NCI-H82 treated with DMSO at 0.1 percent for 48 hours (cell line): ENCODE measurements at regions not wholly inside any gene's neighbourhood (a gene's known extent, or its start where the extent isn't known, plus 50 kb on each side); places are given as distances from the start of the nearest gene placed in this dataset.
"Not testable (repeated sequence)": the region's sequence is repeated elsewhere in the genome, so short reads cannot be mapped to it uniquely, and the experiment has no call there.

Experiments
- DNase-seq: peaks from one replicate; lab custom pipeline; 2025; ENCODE audit not compliant: unreplicated experiment; lab: John Stamatoyannopoulos, UW

DNA sequence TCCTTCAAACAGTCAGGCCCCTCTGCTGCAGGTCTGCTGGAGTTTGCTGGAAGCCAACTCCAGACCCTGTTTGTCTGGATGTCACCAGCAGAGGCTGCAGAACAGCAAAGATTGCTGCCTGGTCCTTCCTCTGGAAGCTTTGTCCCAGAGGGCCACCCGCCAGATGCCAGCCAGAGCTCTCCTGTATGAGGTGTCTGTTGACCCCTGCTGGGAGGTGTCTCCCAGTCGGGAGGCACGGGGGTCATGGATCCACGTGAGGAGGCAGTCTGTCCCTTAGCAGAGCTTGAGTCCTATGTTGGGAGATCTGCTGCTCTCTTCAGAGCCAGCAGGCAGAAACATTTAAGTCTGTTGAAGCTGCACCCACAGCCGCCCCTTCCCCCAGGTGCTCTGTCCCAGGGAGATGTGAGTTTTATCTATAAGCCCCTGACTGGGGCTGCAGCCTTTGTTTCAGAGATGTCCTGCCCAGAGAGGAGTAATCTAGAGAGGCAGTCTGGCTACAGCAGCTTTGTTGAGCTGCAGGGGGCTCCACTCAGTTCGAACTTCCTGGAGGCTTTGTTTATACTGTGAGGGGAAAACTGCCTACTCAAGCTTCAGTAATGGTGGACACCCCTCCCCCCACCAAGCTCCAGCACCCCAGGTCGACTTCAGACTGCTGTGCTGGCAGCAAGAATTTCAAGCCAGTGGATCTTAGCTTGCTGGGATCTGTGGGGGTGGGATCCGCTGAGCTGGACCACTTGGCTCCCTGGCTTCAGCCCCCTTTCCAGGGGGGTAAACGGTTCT is 72.1 kb downstream of the OGFRL1 start:
- not testable (repeated sequence) for DNase-seq

DNA sequence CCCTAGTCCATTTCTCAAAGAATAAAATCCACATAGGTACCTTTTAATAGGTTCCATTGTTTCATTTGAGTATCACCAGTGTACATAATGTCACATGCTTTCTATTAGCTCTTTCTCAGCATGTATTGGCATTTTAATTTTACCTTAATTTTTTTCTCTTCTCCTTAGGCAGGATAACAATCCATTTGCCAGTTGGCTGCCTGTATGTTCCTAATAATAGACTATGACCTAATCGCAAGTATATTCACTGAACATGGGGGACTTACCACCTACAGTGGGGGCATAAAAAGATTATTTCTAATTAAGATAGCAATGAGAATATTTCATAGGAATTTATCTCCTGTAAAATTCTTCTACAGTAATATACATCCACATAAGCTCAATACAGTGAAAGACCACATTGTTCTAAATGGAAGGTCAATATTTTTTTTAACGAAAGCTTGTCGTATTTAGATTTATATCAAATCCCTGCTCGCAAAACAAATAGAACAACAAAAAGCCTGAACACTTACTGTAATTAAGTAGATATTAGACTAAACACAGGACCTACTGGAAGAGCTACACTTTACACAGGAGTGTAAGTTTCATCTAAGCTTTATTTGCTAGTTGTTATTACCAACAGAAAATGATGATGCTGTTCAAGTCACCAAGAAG is 76.4 kb downstream of the OGFRL1 start:
- DNase-seq: no peak

GRCh38 chr6:71367756-71368155 is 79.1 kb downstream of the OGFRL1 start:
- DNase-seq: no peak

DNA sequence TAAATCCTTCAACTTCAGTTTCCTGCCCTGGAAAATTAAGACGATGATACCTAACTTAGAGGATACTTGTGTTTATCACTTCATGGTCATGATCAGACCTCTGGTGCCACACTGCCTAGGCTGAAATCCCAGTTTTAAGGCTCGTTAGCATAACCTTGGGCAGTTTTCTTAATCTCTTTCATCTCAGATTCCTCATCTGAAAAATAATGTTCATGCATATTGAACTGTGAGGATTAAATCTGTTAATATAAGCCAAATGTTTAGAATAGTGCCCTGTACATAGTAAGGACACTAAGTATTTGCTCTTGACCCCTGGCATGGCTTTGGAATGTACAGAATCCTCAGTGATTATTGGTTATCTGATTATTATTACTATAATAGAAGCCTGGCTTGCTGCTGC is 79.7 kb downstream of the OGFRL1 start:
- no peak for DNase-seq

GRCh38 chr6:71371559-71371958 is 82.9 kb downstream of the OGFRL1 start:
- DNase-seq: no peak

DNA sequence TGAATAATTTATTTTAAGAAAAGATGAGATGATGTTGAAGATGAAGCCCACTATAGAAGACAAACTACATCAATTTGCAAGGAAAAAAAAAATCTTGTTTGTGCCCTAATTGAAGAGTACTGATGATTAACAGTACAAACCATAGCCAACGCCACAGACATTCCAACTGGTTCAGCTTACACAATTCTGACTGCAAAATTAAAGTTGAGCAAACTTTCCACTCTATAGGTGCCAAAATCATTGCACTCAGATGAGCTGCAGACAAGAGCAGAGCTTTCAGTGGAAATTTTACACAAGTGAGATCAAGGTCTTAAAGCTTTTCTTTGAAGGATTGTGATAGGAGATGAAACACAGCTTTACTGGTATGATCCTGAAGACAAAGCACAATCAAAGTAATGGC is 85.3 kb downstream of the OGFRL1 start:
- no peak for DNase-seq

GRCh38 chr6:71375676-71376075 is 87.1 kb downstream of the OGFRL1 start:
- no peak for DNase-seq

DNA sequence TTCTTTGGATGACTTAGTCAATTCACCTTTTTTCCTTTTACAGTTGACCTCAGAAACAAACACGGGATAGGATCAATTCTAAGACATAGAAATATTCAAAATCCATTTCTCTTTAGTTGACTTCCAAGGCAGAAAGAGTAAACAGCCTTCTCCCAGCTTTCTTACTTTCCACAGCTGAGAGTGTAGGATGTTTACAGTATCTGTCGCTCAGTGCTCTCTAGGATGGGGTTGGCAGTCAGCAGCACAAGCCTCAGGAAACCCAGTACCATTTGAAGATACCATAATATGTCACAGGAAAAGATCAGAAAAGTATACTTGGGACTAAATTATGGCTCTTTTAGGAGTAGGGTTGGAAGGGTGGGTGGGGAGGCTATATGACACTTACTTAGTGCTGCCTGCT is 88.2 kb downstream of the OGFRL1 start:
- no peak for DNase-seq

GRCh38 chr6:71383476-71383875 is 94.9 kb downstream of the OGFRL1 start:
- no peak for DNase-seq

DNA sequence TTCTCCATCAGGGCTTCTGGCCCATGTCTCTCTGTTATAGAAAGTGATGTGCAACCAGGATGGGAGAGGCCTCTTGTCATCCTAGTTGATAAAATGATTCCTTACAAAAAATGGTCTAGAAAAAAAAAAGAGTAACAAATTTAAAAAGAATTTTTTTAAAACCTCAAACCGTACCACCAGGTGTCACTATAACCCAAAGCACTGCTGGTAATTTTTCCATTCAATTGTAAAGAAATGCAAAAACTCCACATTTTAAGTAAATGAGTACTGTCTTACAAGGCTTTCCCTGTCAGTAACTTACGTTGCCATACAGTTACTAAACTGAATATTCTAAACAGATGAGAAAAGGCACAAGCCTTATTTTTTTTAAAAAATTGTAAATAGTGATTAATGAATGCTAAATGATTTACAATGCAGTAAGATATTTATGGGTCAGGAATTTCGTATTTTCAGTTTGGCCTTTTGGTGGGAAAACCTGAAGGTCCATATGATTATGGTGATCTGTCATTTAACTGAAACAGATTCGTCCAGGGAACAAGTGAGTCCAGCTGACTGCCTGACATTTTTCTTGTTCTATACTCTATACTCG is 95.4 kb downstream of the OGFRL1 start:
- no peak for DNase-seq

- no peak for DNase-seq
These were observed 96.7 kb downstream of the OGFRL1 start for GRCh38 chr6:71385111-71385822.

DNA sequence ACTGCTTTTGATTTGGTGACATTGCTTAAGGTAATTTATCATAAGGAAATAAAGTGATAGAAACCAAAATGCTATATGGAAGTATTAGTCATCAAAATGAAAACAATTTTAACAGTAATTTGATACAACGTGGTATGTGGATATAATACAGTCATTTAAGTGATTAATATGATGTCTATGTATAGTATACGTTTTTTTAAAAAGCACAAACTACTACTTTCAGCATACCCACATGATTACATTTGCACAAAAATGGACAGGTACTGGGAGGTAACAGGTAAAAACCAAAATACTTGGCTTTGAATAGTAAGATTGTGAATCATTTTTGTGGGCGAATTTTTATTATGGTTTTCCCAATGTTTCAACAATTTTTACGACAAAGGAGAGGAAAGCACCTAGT is 97.6 kb downstream of the OGFRL1 start:
- DNase-seq: no peak

DNA sequence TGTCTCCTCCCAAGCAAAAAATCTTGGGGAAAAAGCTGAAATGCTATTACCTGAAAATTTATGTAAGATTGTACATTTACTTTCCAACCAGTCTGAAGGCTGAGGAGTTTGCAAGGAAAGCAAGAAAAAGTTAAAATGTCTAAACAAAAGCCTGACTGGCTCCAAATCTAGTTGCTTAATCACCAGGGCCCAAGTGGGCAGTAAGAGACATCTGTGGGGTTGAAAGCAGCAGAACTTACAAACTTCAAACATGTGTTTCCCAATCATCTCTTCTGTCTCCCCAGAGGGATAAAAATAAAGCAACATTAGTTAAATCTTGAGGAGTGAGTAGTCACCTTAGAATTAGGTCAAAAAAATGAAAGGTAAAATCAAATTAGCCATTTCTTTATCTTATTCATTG is 98.6 kb downstream of the OGFRL1 start:
- DNase-seq: no peak

DNA sequence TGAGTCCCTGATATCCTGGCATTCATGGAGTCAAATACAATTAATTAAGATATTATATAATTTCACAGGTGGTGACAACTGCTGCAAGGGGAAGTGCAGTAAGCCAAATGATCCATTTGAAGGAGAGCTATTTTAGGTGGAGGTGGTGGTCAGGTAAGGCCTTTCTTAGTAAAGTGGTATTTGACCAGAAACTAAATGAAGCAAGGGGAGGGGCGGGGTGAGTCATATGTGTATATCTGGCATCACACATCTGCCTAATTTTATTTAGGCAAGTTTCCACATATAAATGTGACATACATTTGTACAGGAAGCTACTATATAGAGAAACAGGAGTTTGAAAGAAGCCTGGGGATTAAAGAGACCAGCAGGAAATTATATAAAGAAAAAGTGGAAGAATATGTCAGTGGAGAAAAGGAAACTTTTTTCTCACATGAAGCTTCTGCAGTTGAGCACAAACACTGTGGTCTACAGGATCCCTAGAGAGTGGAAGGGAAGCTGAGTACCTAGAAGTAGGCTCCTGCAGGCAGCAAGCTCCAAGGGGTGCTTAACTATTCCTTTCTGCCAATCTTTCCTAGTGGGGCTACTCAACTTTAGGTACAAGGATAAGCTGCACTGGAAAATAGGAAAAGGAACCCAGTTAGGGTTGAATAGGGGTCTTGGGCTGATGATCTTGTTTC is 99.6 kb downstream of the OGFRL1 start:
- DNase-seq: no peak

DNA sequence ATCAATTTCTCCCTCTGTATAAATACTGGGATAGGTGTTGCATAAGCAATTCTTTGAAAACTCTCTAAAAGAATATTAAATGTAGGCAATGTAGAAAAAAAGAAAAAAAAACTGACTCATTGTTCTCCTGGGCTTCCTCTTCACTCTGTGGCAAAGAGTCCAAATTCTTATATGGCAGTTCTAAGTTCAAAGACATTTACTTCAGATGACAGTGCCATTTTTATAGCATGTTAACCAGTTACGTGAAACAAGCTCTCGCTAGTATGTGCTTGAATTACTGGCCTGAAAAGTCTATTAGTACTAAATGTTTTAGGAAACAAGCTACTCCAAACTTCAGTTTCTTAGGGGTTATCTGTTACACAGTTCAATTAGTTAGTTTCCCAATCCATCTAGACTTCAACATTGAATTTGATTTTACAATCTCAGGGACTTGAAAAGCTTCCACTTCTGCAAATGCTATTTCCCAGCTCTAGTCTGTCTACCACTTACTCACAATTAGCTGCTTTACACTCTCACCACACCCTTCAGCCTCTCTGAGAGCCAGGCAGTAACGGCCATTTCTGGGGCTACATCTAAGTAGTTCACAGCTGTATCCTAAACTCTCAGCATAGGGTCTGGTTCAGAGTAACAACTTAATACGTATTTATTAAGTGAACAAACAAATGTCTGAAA is 100.4 kb downstream of the OGFRL1 start:
- DNase-seq: no peak

- DNase-seq: no peak
These were observed 102.5 kb downstream of the OGFRL1 start for GRCh38 chr6:71391126-71391525.

GRCh38 chr6:71392276-71392675 is 103.7 kb downstream of the OGFRL1 start:
- no peak for DNase-seq

DNA sequence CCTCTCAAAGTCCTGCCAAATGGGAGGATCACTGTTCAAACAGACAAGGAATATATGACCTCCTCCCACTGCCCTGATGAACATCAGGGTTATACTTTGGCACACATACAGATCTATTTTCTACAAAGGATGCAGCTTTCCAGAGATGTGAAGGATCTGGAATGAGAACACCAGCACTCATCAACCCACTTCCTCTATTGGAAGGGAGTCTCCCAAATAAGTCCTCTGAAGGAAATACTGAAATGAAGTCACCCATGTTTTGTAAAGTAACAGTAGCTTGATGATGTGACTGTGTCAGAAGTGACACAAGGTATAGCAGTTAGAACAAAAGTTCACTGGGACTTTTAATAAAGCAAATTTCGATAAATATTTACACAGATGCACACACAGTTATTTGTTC is 104.9 kb downstream of the OGFRL1 start:
- no peak for DNase-seq

- no peak for DNase-seq
These were observed 105.4 kb downstream of the OGFRL1 start for GRCh38 chr6:71393981-71394432.

GRCh38 chr6:71394926-71395325 is 106.3 kb downstream of the OGFRL1 start:
- no peak for DNase-seq
